Sciatic nerve (tissue), 2 donors: ENCODE measurements at regions not wholly inside any gene's neighbourhood (a gene's known extent, or its start where the extent isn't known, plus 50 kb on each side); places are given as distances from the start of the nearest gene placed in this dataset.
"Not testable (repeated sequence)": the region's sequence is repeated elsewhere in the genome, so short reads cannot be mapped to it uniquely, and the experiment has no call there.

Experiments used
- ATAC-seq: fragments of 200-7000 bp; cut with Tn5 transposase; one replicate; pipeline ENCODE4 v1.9.1; 2020; ENCODE audit warnings: mild to moderate bottlenecking, moderate library complexity
- DNase-seq: peaks from one replicate; pipeline ENCODE4 v3.0.0-alpha.2; 2020; ENCODE audit warnings: low spot score
- intact Hi-C: fragments of 100-400 bp; cut with DNase I; formaldehyde crosslinking; loops from one replicate; pipeline ENCODE4 v1.14.2; 2022
- donor health status: DM: no; HTN: no; CAD: no.
- donor health status: DM: no; HTN: no; CAD: no.

GRCh38 chr20:51175156-51175555 is 152.2 kb upstream of the KCNG1 start:
- ATAC-seq (no peak), DNase-seq (no peak)
- intact Hi-C loops, result no loop called here

GRCh38 chr20:51174536-51174935 is 151.6 kb upstream of the KCNG1 start:
- intact Hi-C loops, result no loop called here
- ATAC-seq (no peak), DNase-seq (no peak)

GRCh38 chr20:51172558-51173428 is 149.9 kb upstream of the KCNG1 start:
- intact Hi-C loops, result no loop called here
- no peak for DNase-seq
- no peak for ATAC-seq

DNA sequence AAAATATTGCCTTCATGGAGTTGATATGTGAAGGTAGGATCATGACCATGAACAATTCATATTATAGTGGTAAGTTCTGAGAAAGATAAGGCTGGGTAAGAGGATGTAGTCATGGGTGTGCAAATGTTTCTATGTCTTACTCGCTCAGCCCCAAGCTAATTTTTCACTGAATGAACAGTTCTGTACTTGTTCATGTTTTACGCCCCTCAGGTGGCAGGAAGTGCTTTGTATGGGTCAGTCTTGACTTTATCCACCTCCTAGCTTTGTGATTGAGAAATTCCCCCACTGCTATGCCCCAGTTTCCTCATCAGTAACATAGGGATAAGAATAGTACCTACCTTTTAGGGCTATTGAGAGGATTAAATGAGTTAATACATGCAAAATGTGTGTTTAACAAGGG is 148.2 kb upstream of the KCNG1 start:
- intact Hi-C loops, result no loop called here
- DNase-seq (no peak), ATAC-seq (no peak)

GRCh38 chr20:51169813-51170212 is 146.9 kb upstream of the KCNG1 start:
- no peak for DNase-seq
- intact Hi-C loops, result no loop called here
- no peak for ATAC-seq

DNA sequence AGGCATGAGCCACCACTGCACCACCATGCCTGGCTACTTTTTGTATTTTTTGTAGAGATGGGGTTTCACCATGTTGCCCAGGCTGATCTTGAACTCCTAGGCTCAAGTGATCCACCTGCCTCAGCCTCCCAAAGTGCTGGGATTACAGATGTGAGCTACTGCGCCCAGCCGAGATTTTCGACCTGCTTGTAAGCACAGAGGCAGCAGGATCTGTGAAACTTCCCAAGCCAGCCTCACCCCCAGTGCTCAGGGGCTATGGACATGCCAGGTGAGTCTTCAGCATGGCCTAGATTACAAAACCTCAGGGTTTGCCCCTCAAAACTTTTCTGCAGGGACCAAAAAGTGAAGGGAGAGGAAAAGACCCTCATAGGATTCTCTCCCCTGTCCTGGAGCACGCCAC is 145.0 kb upstream of the KCNG1 start:
- intact Hi-C loops, ATAC-seq, DNase-seq: not testable (repeated sequence)

DNA sequence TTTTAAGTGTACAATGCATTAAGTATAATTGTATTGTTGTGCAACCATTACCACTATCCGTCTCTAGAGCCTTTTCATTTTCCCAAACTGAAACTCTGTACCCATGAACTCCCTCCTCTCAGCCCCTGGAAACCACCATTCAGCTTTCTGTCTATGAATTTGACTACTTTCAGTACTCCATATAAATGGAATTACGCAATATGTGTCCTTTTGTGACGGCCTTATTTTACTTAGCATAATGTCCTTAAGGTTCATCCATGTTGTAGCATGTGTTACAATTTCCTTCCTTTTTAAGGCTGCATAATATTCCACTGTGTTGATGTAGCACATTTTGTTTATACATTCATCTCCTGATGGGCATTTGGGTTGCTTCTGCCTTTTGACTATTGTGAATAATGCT is 143.6 kb upstream of the KCNG1 start:
- intact Hi-C loops, result no loop called here
- DNase-seq, result no peak
- no peak for ATAC-seq

DNA sequence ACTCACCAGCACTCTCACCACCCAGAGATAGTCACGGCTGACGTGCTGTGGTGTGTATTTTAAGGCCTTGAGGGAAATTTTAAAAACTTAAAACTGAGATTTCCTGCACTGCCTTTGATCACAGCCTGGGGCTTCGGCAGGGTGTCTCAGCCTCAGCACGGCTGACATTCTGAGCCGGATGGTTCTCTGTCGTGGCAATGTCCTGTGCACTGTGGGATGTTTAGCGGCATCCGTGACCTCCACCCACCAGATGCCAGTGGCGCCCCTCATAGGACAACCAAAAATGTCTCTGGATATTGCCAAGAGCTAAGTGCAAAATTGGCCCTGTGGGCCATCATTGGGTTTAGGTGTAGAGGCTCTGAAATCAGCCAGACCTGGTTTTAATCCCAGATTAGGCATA is 142.2 kb upstream of the KCNG1 start:
- DNase-seq, result no peak
- intact Hi-C loops, result no loop called here
- ATAC-seq, result no peak

- intact Hi-C loops, result no loop called here
- no peak for DNase-seq
- ATAC-seq, result no peak
Observed at GRCh38 chr20:51164731-51165130, 141.8 kb upstream of the KCNG1 start.

- no peak for DNase-seq
Observed at GRCh38 chr20:51163996-51164600, 141.2 kb upstream of the KCNG1 start.

DNA sequence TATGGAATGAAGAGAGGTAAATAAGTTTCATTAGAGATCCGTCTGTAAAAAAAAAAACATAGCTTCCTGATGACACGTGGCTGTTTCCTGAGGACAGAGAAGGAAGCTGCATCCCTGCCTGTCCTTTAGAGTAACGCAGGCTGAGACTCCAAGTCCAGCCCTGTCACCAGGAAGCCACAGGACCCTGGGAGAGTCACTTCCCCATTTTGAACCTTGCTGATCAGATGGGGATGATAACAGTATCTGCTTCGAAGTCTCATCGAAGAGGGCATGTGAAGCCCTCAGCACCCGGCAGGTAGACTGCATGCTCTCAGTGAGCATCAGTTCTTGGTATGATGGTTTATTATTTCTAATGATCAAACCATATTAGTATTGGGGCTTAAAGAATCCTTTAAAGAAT is 139.1 kb upstream of the KCNG1 start:
- intact Hi-C loops, result no loop called here
- ATAC-seq (no peak), DNase-seq (no peak)

More at GRCh38 chr20:51163996-51164600, 141.2 kb upstream of the KCNG1 start:
- ATAC-seq, result no peak
- intact Hi-C loops, result no loop called here

DNA sequence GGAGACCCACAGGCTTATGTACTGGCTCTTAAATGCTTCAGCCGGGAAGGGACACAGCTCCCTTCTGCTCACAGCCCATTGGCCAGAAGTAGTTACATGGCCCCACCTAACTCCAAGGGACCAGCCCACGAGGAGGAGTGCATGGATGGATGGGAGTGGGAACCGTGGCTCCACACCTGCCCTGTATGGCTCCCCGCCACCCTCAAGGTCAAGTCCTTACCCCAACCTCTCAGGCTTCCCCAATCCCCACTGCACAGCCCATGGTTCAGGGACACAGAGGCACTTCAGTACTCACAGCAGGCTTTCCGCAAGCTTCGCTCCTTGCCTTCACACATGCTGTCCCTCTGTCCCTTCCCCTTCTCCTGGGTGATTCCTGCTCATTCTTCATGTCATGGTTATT is 137.9 kb upstream of the KCNG1 start:
- no peak for DNase-seq
- intact Hi-C loops, result no loop called here
- ATAC-seq, result no peak

DNA sequence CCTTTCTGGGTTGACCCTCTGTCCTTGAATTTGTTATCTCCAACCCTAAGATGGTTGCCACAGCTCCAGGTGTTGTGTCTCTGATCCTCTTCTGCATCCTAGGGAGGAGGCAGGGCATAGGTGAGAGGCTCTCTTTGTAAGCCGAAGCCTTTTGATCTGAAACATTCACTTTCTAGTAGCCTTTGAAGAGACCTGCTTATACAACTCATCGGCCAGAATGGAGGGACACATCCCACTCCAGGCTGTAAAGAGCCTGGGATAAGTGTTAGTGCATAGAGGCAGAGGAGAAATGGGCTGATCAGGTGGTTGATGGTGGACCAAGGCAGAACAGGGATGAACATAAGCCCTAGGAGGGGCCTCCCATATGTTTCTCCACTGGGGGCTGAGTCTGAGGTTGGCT is 137.1 kb upstream of the KCNG1 start:
- DNase-seq (no peak), ATAC-seq (no peak)
- intact Hi-C loops, result no loop called here

DNA sequence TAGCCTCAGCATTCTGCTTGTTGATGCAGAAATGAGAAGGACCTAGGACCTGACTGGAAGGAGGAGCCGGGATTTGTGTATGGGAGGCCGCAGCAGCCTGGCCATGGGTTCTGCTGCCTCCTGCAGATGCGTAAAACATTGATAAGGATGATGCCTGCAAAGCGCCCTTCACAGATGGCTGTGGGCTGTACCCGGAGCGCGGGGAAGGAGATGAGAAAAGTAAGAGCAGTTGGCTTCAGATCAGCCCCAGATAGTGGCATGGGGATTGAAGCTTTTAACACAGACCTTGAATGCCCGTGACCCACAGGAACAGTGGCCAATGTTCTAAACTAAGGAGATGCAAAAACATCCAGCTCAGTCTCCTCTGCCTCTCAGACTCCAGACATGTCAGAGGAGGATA is 136.4 kb upstream of the KCNG1 start:
- no peak for ATAC-seq
- intact Hi-C loops, result no loop called here
- DNase-seq, result no peak

DNA sequence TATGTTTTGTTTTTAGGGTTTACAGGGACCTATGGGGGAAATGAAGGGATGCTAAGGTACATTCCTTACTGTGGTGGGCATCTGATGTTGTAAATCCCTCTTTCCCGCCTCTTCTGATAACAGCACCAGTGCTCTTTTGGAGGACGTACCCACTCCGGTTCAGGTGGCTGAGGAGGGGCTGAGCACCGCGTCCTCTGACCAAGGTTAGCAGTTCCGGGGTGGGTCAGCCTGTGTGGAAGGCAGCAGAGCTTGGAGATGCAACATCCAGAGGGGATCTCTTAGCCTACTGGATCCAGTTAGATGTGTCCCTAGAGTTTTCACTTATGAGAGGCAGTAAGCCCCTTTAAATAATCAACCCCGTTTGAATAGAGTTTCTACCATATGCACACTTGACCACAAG is 135.3 kb upstream of the KCNG1 start:
- intact Hi-C loops, result no loop called here
- ATAC-seq (no peak), DNase-seq (no peak)

- DNase-seq (no peak), ATAC-seq (peak; percentile 82)
- intact Hi-C loops, result no loop called here
Observed at GRCh38 chr20:51156041-51156982, 133.4 kb upstream of the KCNG1 start.

- intact Hi-C loops, result no loop called here
- ATAC-seq (no peak), DNase-seq (no peak)
Observed at GRCh38 chr20:51154708-51155690, 132.1 kb upstream of the KCNG1 start.

- no peak for ATAC-seq
- intact Hi-C loops, result no loop called here
- no peak for DNase-seq
Observed at GRCh38 chr20:51153867-51154707, 131.2 kb upstream of the KCNG1 start.
